GM18508 (cell line): ENCODE measurements at regions not wholly inside any gene's neighbourhood (a gene's known extent, or its start where the extent isn't known, plus 50 kb on each side); places are given as distances from the start of the nearest gene placed in this dataset.

Experiments
- ATAC-seq: cut with Tn5 transposase; IDR thresholded peaks from one replicate; pipeline ENCODE4 v1.9.1; 2021; ENCODE audit warnings: moderate number of reproducible peaks; ENCODE audit not compliant: insufficient read depth, unreplicated experiment

GRCh38 chrX:113947548-113947947 is 636.3 kb upstream of the HTR2C start:
- no peak for ATAC-seq

GRCh38 chrX:113935518-113935917 is 648.4 kb upstream of the HTR2C start:
- no peak for ATAC-seq

GRCh38 chrX:113933931-113934330 is 650.0 kb upstream of the HTR2C start:
- no peak for ATAC-seq

- ATAC-seq: no peak
These were observed 654.9 kb upstream of the HTR2C start for GRCh38 chrX:113929004-113929403.

GRCh38 chrX:113920661-113921060 is 663.2 kb upstream of the HTR2C start:
- no peak for ATAC-seq

GRCh38 chrX:113919387-113919786 is 664.5 kb upstream of the HTR2C start:
- ATAC-seq: no peak

- ATAC-seq: no peak
These were observed 677.7 kb upstream of the HTR2C start for GRCh38 chrX:113906168-113906567.

- no peak for ATAC-seq
These were observed 691.0 kb upstream of the HTR2C start for GRCh38 chrX:113892891-113893290.

GRCh38 chrX:113892401-113892800 is 691.5 kb upstream of the HTR2C start:
- no peak for ATAC-seq

- no peak for ATAC-seq
These were observed 710.8 kb upstream of the HTR2C start for GRCh38 chrX:113873056-113873455.

- no peak for ATAC-seq
These were observed 715.2 kb upstream of the HTR2C start for GRCh38 chrX:113868711-113869110.

- no peak for ATAC-seq
These were observed 715.7 kb upstream of the HTR2C start for GRCh38 chrX:113868177-113868576.

- ATAC-seq: no peak
These were observed 734.5 kb upstream of the HTR2C start for GRCh38 chrX:113849408-113849807.

- no peak for ATAC-seq
These were observed 750.5 kb upstream of the HTR2C start for GRCh38 chrX:113833096-113834055.

GRCh38 chrX:113828470-113828869 is 755.4 kb upstream of the HTR2C start:
- ATAC-seq: no peak

GRCh38 chrX:113818346-113818745 is 765.5 kb upstream of the HTR2C start:
- no peak for ATAC-seq

- no peak for ATAC-seq
These were observed 779.1 kb upstream of the HTR2C start for GRCh38 chrX:113804819-113805218.

GRCh38 chrX:113804291-113804690 is 779.6 kb upstream of the HTR2C start:
- ATAC-seq: no peak

GRCh38 chrX:113802837-113803236 is 781.0 kb upstream of the HTR2C start:
- ATAC-seq: no peak

GRCh38 chrX:113800955-113801354 is 782.9 kb upstream of the HTR2C start:
- ATAC-seq: no peak

- no peak for ATAC-seq
These were observed 790.3 kb upstream of the HTR2C start for GRCh38 chrX:113793563-113793962.

- ATAC-seq: no peak
These were observed 792.9 kb upstream of the HTR2C start for GRCh38 chrX:113790987-113791386.
